ENCODE measurements at regions not wholly inside any gene's neighbourhood (a gene's known extent, or its start where the extent isn't known, plus 50 kb on each side); places are given as distances from the start of the nearest gene placed in this dataset.

GRCh38 chr6:169997187-169997929, 245.9 kb downstream of the ERMARD start:
- TF ChIP-seq, protein P1, sequence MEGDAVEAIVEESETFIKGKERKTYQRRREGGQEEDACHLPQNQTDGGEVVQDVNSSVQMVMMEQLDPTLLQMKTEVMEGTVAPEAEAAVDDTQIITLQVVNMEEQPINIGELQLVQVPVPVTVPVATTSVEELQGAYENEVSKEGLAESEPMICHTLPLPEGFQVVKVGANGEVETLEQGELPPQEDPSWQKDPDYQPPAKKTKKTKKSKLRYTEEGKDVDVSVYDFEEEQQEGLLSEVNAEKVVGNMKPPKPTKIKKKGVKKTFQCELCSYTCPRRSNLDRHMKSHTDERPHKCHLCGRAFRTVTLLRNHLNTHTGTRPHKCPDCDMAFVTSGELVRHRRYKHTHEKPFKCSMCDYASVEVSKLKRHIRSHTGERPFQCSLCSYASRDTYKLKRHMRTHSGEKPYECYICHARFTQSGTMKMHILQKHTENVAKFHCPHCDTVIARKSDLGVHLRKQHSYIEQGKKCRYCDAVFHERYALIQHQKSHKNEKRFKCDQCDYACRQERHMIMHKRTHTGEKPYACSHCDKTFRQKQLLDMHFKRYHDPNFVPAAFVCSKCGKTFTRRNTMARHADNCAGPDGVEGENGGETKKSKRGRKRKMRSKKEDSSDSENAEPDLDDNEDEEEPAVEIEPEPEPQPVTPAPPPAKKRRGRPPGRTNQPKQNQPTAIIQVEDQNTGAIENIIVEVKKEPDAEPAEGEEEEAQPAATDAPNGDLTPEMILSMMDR (conservative IDR thresholded peaks at IDR 0.05; ENCODE audit: low read depth, low read length) = no peak
- no peak overlapping the region for H3K4me3 ChIP-seq (ENCODE audit: low read depth, low read length)
- DNase-seq (ENCODE audit: low read depth) = no peak

GRCh38 chr6:169996378-169997051, 245.1 kb downstream of the ERMARD start:
- TF ChIP-seq, protein P1 (conservative IDR thresholded peaks at IDR 0.05; ENCODE audit: low read depth, low read length) = no peak
- no peak overlapping the region for H3K4me3 ChIP-seq (ENCODE audit: low read depth, low read length)
- DNase-seq (ENCODE audit: low read depth) = no peak

- DNase-seq (ENCODE audit: low read depth) = no peak
- H3K4me3 ChIP-seq (ENCODE audit: low read depth, low read length) = no peak overlapping the region
- TF ChIP-seq, protein P1 (conservative IDR thresholded peaks at IDR 0.05; ENCODE audit: low read depth, low read length) = no peak
Observed at GRCh38 chr6:169994739-169995138, 243.3 kb downstream of the ERMARD start.

DNA sequence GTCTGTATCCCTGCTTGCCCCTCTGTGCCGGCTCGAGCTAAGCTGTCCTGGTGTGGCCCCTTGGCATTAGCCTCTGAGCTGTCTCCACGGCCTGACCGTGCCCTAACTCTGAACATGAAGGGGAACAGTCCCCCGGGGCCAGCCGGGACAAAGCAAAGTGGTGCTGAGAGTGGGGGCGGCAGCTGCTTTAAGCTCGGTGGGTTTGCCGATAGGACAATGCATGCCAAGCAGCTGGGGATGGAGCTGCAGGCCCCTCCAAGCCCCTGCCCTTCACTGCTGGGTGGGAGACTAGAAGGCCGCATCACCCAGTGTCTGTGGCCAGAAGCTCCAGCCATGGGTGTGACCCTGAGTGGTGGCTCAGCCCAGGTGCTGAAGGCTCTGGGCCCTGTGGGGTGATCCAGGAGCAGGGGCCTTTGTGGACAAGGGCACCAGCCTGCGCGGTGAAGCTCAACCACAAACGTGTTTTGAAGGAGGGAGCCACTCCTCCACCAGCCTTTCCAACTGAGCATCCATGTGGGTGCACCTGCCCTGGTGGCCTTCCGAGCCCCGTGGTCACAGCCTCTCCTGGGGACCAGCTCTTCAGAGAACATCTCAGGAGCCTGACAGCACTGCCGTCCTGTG, 242.5 kb downstream of the ERMARD start:
- H3K4me3 ChIP-seq (ENCODE audit: low read depth, low read length) = no peak overlapping the region
- TF ChIP-seq, protein P1 (conservative IDR thresholded peaks at IDR 0.05; ENCODE audit: low read depth, low read length) = no peak
- DNase-seq (ENCODE audit: low read depth) = no peak

DNA sequence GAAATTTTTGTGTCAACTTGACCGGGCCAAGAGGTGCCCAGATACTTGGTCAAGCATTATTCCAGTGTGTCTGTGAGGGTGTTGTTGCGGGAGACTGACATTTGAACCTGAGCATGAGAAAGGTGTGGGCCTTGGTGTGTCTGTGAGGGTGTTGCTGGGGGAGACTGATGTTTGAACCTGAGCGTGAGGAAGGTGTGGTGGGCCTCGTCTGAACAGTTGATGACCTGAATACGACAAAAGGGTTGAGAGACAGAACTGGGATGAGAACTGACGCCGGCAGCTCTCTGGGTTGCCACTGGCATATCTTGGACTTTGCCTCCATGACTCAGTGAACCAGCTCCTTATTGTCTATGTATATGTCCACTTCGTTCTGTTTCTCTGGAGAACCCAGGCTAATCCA, 240.5 kb downstream of the ERMARD start:
- no peak overlapping the region for H3K4me3 ChIP-seq (ENCODE audit: low read depth, low read length)
- TF ChIP-seq, protein P1 (conservative IDR thresholded peaks at IDR 0.05; ENCODE audit: low read depth, low read length) = no peak
- no peak for DNase-seq (ENCODE audit: low read depth)

GRCh38 chr6:169991031-169991390, 239.6 kb downstream of the ERMARD start:
- DNase-seq (ENCODE audit: low read depth) = no peak
- H3K4me3 ChIP-seq (ENCODE audit: low read depth, low read length) = no peak overlapping the region
- TF ChIP-seq, protein P1 (conservative IDR thresholded peaks at IDR 0.05; ENCODE audit: low read depth, low read length) = no peak
